ENCODE measurements at regions not wholly inside any gene's neighbourhood (a gene's known extent, or its start where the extent isn't known, plus 50 kb on each side); places are given as distances from the start of the nearest gene placed in this dataset.

DNA sequence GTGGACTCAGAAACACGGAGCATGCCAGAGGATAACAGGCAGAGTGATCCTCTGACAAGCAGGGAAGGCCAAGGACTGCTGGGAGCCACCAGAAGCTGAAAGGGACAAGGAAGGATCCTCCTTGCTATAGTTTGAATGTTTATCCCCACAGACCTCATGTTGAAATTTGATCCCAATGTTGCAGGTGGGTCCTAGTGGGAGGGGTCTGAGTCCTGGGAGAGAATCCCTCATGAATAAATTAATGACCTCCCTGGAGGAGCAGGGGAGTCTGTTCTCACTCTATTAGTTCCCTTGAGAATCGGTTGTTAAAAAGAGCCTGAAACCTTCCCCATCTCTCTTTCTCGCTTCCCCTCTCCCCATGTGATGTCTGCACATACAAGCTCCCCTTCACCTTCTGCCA is 124.4 kb downstream of the FBXO15 start:
- DNase-seq: no peak

DNA sequence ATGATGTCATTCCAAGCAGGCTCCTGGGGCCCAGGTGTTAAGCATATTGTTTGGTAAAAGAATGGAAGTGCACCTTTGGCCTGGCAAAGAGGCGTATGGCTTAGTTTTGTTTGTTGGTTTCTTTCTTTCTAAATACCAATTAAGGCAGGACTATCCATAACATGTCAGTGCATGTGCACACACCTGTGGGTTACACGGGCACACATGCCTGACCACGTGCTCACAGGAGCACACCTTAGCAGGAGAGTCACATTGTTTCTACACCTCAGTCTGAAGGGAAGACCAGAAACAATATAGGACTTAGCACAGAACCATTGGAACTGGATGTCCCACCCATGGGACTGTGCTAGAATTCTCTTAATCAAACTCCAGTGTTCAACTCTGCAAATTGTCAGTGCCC is 127.8 kb downstream of the FBXO15 start:
- DNase-seq: no peak

DNA sequence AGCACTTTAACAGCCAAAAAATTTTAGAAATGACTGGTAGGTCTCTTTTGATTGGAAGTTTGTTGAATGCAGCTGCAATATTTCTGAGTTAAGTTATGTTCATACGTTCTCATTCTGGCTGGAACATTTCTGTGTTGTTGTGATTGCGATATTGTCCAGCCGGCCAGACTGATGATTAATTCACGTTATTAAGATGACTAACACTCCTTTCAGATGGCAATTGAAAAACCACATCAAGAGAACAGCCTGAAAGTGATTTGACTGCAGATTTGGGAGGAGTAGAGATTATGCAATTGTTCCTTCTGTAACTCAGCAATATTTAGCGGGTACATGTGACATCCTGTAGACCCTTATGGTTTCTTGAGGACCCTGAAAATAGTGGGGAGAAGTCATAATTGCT is 133.7 kb downstream of the FBXO15 start:
- DNase-seq: no peak

DNA sequence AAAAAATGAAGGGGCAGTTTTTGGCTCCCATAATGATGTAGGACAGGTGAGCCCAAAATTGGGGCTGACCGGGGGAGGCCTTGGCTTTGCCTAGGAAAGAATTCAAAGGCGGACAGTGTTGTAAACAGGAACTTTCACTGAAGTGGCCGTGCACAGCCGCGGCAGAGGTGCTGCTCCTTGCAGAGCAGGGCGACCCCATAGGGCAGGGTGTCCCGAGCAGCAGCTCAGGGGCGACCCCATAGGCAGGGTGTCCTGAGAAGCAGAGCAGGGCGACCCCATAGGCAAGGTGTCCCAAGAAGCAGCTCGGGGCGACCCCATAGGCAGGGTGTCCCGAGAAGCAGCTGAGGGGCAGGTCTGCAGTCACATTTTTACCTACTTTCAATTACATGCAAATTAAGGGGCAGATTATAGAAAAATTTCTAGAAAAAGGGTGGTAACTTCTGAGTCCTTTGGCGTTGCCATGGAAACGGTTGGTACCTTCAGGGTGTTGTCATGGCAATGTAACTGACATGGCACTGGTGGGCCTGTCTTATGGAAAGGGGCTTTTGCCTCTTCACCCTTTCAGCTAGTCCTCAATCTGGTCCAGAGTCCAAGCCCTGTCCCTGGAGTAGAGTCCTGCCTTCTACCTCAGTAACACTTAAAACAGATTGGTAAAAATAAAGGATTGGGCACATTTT is 134.5 kb downstream of the FBXO15 start:
- DNase-seq: no peak

DNA sequence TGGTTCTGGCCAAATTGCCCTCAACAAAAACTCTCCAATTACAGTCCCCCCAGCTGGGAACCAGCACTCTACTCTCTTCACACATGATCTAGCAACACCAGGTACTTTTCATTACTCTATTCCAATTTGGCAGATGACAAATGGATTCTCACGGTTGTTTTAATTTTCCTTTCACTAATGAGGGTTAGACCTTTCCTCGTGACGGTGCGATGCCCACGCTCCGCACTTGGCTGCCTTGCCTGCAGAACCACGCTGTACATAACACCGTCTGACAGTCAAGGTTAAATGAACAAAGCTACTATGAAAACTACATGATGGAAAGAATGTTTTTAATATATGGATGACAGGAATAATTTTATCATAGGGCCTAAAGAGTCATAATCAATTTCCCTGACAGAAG is 141.5 kb downstream of the FBXO15 start:
- DNase-seq: no peak

DNA sequence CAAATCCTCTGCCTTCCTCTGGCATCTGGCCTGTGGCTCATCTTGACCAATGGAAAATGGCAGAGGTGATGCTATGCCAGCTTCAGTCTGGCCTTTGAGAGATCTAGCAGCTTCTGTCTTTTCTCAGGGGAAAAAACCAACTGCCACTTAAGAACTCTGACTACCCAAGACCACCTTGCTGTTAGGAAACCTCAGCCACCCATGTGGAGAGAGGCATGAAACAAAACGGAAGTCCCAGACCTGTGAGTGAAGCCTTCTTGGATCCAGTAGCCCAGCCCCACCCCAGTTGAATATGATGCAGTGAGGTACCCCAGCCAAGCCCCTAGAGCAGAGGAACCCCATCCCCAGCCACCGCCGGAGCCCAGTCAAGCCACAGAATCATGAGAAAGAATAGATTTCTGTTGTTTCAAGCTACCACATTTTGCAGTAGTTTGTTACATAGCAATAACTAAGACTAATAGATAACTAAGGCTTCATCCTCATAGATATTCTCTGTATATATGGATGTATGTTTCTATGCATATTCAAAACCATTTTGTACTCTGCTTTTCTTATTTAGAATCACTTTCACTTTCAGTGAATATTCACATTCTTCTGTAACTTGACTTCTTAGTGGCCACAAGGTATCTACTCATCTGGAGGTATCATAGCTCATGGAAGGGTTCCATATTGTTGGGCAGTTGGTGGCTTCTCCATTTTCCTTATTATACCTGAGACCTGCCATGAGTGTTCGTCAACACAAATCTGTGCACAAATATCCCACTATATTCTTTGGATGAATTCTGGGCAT is 142.1 kb downstream of the FBXO15 start:
- no peak for DNase-seq

DNA sequence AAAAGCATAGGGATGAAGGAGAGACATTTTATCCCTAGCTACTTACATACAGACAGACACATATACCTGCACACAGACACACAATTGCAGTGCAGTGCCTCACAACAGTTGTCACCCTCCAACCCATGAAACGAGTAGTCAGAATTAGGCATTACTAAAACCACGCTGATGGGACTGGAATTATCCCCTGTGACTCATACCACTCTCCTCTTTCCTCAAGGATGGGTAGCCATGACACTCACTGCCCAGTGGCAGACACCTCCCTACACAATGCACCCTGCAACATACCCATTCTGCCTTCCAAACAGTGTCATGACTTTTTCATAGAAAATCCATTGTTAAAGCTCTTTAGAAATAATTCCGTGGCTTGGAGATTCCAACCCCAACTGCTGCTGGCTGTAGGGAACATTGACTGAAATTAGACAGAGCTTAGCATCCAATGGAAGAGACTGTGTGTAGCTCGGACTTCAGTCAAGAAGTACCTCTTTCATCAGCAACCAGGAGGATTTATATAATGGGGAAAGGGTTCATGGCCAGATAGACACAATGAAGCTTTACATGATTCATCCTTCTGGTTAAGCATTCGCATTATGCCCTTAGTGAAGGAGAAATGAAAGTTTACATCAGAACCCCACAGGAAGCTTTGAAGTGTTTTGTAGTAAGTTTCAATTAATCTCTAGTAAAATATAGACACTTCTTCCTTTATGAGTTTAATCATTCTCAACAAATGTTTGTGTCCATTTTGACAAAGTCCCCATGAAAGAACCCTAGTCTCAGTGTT is 155.2 kb downstream of the FBXO15 start:
- DNase-seq: no peak

DNA sequence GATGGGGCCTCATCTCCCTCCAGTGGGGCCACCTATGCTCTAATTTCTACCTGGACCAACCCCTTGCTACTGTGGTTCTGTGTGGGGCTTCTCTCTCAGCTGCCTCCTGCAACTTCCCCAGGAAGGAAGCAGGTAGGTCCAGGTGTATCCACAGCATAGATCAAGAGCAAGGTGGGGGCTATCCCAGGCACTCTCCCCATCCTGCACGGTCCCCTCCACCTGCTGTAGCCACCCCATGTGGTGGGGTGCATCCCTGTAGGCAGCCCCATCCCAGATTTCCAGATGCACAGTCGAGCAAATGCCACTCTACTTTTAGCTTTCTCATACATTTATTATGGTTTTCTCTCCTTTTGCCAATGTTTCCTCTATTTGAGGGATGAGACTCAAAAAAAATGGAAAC is 156.1 kb downstream of the FBXO15 start:
- no peak for DNase-seq

DNA sequence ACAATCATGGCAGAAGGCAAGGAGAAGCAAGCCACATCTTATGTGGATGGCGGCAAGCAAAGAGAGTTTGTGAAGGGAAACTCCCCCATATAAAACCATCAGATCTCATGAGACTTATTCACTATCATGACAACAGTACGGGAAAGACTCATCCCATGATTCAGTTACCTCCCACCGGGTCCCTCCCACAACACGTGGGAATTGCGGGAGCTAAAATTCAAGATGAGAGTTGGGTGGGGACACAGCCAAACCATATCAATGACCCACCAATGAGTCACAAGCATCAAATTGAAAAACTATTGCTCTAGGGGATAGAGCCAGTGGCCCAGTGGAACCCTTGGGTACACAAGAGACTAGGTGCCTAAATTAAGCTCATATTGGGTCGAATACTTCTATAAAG is 157.4 kb downstream of the FBXO15 start:
- DNase-seq: no peak

DNA sequence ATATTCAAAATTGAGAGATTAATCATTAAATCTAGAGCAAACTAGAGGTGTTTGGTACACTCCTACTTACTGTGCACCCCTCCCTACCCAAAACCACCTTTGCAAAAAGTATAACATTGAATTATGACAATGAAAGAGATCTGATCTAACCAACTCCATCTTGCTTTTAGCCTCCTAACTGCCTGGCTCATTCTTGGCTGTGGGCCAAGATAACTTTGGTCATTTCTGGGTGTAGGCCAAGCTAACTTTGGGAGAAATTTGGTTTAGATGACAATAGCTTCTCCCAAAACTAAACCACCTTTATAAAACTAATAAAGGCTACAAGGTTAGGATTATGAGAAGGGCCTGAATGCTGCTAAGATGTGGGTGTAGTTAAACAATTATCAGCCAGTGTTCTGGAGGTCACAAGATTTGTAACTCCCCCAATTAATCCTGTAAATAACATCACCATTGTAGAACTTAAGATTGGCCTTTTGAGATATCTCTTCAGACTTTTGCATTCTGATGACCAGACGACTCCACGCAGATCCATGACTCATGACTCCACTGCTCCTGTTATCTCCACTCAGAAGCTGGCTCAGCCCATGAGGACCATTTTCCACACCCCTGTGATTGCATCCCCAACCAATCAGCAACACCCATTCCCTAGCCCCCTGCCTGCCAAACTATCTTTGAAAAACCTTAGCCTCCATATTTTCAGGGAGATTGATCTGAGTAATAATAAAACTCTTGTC is 160.2 kb downstream of the FBXO15 start:
- DNase-seq: no peak

DNA sequence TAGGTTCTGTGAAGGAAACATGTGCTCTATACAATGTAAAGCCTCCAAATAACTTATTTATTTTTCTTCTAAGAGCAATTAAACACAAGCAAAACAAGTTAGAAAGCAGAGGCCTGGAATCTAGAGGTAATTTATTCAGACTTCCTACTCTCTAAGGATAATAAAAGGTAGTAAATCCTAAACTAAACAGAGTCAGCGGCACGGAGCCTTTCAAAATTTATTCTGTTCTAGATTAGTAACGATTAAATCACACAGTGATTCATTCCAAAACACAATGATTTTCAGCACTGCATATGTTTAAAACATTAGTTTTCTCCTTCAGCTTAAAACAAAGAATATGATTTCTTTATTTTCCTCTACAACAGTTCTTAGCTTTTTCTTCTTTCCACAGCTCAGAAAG is 160.9 kb downstream of the FBXO15 start:
- DNase-seq: no peak

DNA sequence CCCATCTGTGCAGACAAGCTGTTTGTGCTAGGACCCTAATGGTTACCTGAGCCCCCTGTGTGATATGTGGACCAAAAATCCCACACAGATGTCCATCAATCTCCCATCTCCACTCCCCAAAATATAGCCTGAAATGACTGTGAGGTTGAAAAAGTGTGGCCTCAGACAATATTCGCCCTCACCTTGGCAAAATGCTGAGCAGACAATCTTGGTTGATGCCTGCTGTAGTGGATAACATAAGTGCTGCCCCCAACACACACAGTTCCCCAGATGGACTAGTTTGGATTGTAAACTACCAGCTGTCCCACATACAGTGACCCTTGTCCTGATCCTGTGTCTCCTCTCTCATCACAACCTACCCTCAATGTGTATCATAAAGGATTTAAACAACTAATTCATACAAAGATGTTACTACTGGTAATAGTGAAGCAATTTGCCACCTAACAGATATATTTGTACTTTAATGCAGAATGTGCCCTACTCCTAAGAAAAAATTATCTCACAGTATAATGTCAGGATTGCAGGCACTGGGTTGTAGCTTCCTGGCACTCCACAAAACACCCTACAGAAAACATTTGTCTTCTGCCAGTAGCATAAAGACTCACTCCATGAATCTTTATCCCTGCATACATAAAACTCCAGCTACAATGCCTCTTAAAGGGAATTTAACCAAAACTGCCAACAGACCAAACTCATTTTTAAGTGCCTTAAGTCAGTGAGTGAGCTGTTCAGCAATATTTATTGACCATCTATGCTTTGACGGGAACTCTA is 161.6 kb downstream of the FBXO15 start:
- no peak for DNase-seq

DNA sequence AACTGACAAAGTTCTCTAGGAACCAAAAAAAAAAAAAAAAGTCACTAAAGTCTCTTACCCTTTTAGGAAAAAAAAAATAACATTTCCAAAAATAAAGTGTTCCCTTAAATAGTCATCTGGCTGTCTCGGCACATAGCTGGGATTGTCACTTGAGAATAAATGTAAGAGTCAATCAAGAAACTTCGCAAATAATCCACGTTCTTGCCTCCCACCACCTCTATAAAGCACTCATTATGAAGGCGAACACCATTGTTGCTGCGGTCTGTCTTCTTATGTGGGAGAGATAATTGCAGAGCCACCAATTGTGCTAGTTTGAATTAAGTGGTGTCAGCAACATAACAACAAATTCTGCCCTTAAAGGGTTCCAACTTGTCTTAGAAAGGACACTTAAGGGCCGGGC is 163.7 kb downstream of the FBXO15 start:
- no peak for DNase-seq

DNA sequence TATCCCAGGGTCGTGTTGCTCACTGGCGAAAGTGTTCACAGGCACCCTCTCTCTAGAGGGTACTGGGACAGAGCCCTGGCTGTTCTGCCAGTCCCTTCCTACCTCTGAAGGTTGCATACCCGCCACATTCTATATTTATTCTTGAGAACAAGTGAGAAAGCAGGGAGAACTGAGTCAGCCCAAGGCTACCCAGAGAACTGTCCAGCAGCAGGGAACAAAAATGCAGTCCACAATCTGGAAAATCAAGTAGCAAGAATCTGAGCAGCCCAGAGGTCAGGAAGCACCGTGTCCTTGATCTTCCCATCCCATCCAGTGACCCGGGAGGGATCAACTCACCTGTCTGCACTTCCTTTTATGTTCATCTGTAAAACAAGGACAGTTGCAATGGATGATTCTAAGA is 164.1 kb downstream of the FBXO15 start:
- DNase-seq: no peak

DNA sequence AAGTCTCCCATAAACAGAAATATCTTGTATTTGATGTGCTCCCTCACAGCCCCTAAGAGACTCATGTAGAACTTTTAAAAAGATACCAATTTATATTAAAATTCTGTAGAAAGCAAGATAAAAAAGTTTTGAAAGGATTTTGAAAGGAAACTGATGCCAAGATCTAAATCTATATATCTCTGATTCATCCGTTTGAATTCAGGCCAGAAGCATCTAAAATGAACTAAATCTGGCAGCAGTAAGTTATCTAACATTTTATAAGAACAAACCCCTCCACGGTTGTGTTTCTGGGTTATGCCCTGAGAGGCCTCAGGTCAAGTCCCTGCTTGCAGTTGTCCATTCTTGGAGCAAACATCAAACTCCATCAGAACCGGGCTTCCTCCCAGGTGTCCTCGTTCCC is 165.8 kb downstream of the FBXO15 start:
- no peak for DNase-seq

DNA sequence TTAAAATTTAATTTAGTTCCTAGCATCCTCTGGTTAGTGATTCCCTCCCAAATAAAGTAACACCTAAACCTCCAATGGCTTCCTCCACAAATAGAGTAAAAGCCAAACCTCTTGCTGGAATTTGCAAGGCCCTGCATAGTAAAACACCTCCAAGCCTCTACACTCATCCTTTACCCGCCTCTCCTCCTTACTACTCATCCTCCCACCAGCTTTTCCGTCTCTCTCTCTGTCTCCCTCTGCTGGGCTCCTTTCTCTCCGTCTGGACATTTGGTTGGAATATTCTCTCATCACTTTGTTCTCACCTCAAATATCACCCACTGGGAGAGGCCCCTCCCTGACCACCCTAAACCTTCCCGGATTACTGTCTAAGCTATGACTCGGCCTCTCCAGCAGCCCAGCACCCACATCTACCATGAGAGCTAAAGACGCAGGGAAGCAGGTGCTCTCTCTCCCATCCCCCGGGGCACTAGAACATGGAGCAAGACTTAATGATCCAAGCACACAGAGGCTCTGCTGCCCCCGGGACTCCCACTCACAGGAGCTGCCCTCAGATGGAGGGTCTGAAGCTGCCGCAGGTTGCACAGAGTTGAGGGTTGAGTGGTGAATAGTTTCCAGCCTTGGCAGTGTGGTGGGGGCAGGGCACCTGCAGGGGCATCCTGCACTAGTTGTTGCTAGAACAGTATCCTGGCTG is 167.2 kb downstream of the FBXO15 start:
- DNase-seq: no peak

DNA sequence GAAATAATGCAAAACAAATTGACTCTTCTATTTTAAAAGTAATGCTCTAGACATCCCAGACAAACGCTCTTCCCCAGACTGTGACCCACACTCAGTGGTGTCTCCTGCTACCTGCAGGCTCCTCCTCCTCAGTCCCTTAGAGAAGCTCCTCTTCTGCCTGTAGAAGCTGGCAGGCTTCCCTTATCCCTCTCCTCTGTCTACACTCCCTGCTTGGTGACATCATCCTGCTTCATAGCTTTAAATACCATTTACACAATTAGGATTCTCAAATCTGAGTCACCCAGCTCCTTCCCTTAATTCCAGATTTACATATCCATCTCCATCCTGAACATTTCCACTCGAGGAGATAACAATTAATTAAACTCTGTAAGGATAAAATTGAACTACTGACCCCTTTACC is 167.9 kb downstream of the FBXO15 start:
- DNase-seq: no peak

DNA sequence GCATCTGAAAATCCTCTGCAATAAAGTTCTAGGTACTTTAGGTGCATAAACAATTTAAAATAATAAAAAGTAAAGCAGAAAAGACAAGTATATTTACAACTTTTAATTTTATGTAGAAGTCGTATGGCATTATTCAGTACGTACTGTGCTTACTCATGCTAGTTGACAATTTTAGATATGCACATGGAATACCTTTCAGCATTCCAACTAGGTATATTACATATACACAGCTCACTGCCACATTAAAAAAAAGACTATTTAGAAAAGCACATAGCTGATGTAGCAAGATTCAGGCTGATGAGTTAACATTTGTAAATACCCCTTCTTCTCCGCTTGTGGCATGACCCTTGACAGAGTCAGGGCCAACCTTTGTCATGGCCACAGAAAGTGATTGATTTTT is 171.2 kb downstream of the FBXO15 start:
- DNase-seq: no peak

DNA sequence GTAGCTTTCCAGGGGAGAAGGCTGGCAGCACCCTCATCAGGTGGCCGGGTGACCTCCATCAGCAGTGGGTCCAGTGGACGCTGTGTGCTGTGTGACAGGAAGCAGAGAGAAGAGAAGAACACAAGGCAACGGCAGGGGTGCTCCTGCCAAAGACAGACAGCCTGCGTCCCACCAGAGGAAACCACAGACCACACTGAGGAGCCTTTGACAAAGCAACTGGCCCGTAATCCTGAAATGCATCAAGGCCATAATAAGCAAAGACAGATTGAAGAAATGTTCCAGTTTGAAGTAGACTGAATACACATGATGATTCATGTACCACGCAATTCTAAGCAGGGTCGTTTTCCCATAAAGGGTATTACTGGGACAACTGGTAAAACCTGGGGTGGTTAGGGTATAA is 172.4 kb downstream of the FBXO15 start:
- no peak for DNase-seq

DNA sequence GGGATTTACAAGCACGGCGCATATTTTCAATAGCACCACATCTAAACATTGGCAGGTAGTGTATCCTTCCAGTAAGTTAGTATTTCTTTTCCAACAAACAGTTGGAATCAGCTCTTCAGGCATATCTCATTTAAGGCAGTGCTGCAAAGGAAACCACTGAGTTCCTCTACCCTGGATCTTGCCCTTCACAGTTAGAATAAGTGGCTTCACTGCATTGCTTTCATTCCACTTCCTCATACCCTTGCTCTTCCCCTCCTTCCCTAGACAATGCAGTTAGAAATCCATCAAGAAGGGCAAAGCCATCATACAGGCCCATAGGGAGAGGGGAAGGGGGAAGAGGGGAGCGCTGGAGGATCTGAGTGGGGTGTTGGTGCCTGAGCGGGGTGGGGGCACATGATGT is 173.7 kb downstream of the FBXO15 start:
- no peak for DNase-seq

DNA sequence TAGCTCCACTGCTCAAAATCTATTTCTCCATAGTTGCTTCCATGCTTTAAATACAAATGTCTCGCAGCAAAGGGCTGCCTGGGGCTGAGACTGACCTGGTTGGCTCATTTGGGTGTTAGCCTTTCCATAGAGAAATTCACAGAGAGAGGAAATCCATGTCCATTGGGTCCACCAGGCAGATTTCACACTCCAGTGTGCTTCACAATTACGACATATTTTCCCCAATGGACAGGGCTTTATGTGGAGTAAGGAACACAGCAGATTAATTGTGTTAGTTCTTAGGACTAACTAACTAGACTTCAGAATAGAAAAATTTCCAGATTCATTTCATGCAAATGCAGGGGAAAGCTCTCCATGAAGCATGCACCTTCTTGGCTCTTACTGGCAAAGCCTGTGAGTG is 180.7 kb downstream of the FBXO15 start:
- DNase-seq: no peak

DNA sequence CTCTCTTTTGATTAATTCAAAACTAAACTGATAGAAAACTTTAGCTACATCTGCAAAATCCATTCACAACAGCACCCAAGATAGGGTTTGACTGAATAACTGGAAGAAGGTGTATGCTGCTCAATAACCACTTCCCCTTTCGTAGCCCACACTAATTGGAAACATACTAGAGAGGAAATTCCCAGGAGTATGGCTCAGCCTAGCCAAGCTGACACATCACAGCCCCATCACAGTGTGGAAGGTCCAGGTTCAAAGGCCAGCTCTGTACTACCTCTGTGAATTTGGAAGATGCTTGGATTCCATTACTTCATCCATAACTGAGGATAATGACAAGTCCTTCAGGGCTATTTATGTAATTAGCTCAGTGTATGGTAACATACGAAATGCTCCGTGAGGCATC is 185.4 kb downstream of the FBXO15 start:
- DNase-seq: no peak

Measured in C1 segment of cervical spinal cord (tissue), 14 donors.